ENCODE measurements at regions not wholly inside any gene's neighbourhood (a gene's known extent, or its start where the extent isn't known, plus 50 kb on each side); places are given as distances from the start of the nearest gene placed in this dataset.
"Not testable (repeated sequence)": the region's sequence is repeated elsewhere in the genome, so short reads cannot be mapped to it uniquely, and the experiment has no call there.

GRCh38 chr18:995629-996028 is 91.0 kb downstream of the ADCYAP1 start:
- DNase-seq (ENCODE audit: low read depth in 1 of 2, low spot score in 1 of 2): no peak

GRCh38 chr18:997499-997898 is 92.8 kb downstream of the ADCYAP1 start:
- DNase-seq (ENCODE audit: low read depth in 1 of 2, low spot score in 1 of 2): no peak

GRCh38 chr18:998936-999335 is 94.3 kb downstream of the ADCYAP1 start:
- DNase-seq (ENCODE audit: low read depth in 1 of 2, low spot score in 1 of 2): no peak

GRCh38 chr18:1002653-1003178 is 98.0 kb downstream of the ADCYAP1 start:
- no peak for DNase-seq (ENCODE audit: low read depth in 1 of 2, low spot score in 1 of 2)

- DNase-seq (ENCODE audit: low read depth in 1 of 2, low spot score in 1 of 2): no peak
These were observed 98.8 kb downstream of the ADCYAP1 start for GRCh38 chr18:1003499-1003898.

- no peak for DNase-seq (ENCODE audit: low read depth in 1 of 2, low spot score in 1 of 2)
These were observed 101.6 kb downstream of the ADCYAP1 start for GRCh38 chr18:1006304-1006703.

- DNase-seq (ENCODE audit: low read depth in 1 of 2, low spot score in 1 of 2): no peak
These were observed 102.3 kb downstream of the ADCYAP1 start for GRCh38 chr18:1006965-1007364.

- no peak for DNase-seq (ENCODE audit: low read depth in 1 of 2, low spot score in 1 of 2)
These were observed 106.7 kb downstream of the ADCYAP1 start for GRCh38 chr18:1011349-1011748.

GRCh38 chr18:1012775-1013174 is 108.1 kb downstream of the ADCYAP1 start:
- DNase-seq (ENCODE audit: low read depth in 1 of 2, low spot score in 1 of 2): no peak

GRCh38 chr18:1013951-1014350 is 109.3 kb downstream of the ADCYAP1 start:
- no peak for DNase-seq (ENCODE audit: low read depth in 1 of 2, low spot score in 1 of 2)

GRCh38 chr18:1014509-1014908 is 109.8 kb downstream of the ADCYAP1 start:
- DNase-seq (ENCODE audit: low read depth in 1 of 2, low spot score in 1 of 2): no peak

- DNase-seq (ENCODE audit: low read depth in 1 of 2, low spot score in 1 of 2): no peak
These were observed 110.4 kb downstream of the ADCYAP1 start for GRCh38 chr18:1014951-1015624.

GRCh38 chr18:1015777-1016176 is 111.1 kb downstream of the ADCYAP1 start:
- no peak for DNase-seq (ENCODE audit: low read depth in 1 of 2, low spot score in 1 of 2)

GRCh38 chr18:1017227-1018058 is 112.8 kb downstream of the ADCYAP1 start:
- no peak for DNase-seq (ENCODE audit: low read depth in 1 of 2, low spot score in 1 of 2)

GRCh38 chr18:1018181-1018681 is 113.6 kb downstream of the ADCYAP1 start:
- DNase-seq (ENCODE audit: low read depth in 1 of 2, low spot score in 1 of 2): no peak

- DNase-seq (ENCODE audit: low read depth in 1 of 2, low spot score in 1 of 2): no peak
These were observed 114.5 kb downstream of the ADCYAP1 start for GRCh38 chr18:1019191-1019590.

- DNase-seq (ENCODE audit: low read depth in 1 of 2, low spot score in 1 of 2): no peak
These were observed 116.2 kb downstream of the ADCYAP1 start for GRCh38 chr18:1020731-1021344.

- no peak for DNase-seq (ENCODE audit: low read depth in 1 of 2, low spot score in 1 of 2)
These were observed 122.3 kb downstream of the ADCYAP1 start for GRCh38 chr18:1026930-1027329.

- DNase-seq (ENCODE audit: low read depth in 1 of 2, low spot score in 1 of 2): not testable (repeated sequence)
These were observed 128.4 kb downstream of the ADCYAP1 start for GRCh38 chr18:1033092-1033491.

- no peak for DNase-seq (ENCODE audit: low read depth in 1 of 2, low spot score in 1 of 2)
These were observed 130.3 kb downstream of the ADCYAP1 start for GRCh38 chr18:1034971-1035370.

- no peak for DNase-seq (ENCODE audit: low read depth in 1 of 2, low spot score in 1 of 2)
These were observed 132.3 kb downstream of the ADCYAP1 start for GRCh38 chr18:1036926-1037325.

- DNase-seq (ENCODE audit: low read depth in 1 of 2, low spot score in 1 of 2): no peak
These were observed 133.1 kb downstream of the ADCYAP1 start for GRCh38 chr18:1037776-1038175.

Data from stimulated activated CD4-positive, alpha-beta T cell treated with anti-CD3 and anti-CD28 coated beads, Interleukin-15, amount 100 ng/mL, for 1 hour (primary cell).